Stimulated activated CD8-positive, alpha-beta memory T cell treated with anti-CD3 and anti-CD28 coated beads, Interleukin-2, amount 100 ng/mL, for 48 hours (primary cell): ENCODE measurements at regions not wholly inside any gene's neighbourhood (a gene's known extent, or its start where the extent isn't known, plus 50 kb on each side); places are given as distances from the start of the nearest gene placed in this dataset.
A peak's percentile ranks its signal among the peaks of the same experiment; 100 is the strongest.
"Not testable (repeated sequence)": the region's sequence is repeated elsewhere in the genome, so short reads cannot be mapped to it uniquely, and the experiment has no call there.

Experiments used
- DNase-seq, 2 donors: peaks; one replicate each; pipeline ENCODE4 v3.0.0-alpha.2; 2020; ENCODE audit warnings: low read depth in 2 of 2

DNA sequence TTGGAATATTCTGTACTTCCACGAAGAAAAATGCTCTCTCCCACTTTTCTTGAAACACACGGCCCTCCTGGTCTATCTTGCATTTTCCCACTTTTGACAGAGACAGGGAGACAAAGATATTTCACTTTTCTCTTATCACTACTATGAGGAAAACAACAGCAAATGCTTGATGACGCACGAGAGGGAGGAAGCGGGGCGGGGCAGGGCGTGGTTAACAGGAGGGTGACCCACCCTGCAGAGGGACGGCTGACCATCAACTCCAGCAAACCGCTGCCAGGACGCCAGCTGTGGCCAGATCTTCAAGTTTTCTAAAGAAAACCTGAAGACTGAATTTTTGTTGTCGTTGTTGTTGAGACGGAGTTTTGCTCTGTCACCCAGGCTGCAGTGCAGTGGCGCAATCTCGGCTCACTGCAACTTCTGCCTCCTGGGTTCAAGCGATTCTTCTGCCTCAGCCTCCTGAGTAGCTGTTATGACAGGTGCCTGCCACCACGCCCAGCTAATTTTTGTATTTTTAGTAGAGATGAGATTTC lies 63.8 kb downstream of the NSUN5 start:
- not testable (repeated sequence) for DNase-seq

DNA sequence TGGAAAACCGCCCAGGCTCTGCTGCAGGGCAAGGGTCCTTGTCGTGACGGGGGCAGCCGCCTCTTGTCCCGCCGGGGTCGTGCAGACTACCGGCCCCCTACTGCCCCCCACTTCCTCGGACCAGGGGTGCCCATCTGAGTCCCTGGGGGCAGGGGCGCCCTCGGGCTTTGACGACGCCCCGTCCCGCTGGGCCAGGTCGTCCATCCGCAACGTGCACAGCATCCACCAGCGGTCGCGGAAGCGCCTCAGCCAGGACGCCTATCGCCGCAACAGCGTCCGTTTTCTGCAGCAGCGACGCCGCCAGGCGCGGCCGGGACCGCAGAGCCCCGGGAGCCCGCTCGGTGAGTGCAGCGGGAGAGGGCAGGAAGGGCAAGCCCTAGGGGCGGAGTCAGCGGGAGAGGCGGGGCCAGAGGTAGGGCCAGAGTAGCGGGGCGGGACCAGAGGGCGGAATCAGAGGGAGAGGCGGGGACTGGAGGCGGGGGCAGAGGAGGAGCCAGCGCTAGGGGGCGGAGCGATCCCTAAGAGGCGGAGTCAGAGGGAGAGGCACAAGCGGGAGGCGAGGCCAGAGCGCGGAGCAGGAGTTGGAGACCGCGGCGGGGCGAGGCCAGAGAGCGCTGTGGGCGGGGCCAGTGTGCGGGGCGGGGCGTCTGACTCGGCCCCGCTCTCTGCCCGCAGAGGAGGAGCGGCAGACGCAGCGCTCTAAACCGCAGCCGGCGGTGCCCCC lies 73.5 kb downstream of the NSUN5 start:
- peak; percentile 78 to 87 for DNase-seq

DNA sequence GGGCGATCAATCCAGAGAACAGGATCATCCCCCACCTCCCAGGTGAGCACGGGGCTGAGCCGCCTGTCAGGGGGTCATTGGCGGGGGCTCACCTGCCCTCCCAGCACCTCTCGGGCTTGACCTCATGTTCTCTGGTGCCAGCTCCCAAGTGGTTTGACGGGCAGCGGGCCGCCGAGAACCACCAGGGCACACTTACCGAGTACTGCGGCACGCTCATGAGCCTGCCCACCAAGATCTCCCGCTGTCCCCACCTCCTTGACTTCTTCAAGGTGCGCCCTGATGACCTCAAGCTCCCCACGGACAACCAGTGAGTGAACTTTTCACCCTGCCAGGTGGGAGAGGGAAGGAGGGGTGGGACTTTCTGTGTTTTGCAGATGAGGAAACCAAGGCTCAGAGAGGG lies 82.9 kb downstream of the NSUN5 start:
- DNase-seq, result not testable (repeated sequence)

DNA sequence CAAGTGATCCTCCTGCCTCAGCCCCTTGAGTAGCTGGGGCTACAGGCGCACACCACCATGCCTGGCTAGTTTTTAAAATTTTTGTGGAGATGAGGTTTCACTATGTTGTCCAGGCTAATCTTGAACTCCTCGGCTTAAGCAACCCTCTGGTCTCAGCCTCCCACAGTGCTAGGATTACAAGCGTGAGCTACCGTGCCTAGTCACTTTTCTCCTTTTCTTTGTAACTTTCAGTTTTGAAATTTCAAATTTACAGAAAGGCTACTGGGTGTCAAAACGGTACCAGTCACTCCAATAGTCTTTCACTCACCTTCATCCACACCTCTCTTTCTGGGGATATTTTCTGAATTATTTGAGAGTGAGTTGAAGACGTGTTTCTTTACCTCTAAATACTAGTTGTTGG lies 86.9 kb downstream of the NSUN5 start:
- DNase-seq, result not testable (repeated sequence)

DNA sequence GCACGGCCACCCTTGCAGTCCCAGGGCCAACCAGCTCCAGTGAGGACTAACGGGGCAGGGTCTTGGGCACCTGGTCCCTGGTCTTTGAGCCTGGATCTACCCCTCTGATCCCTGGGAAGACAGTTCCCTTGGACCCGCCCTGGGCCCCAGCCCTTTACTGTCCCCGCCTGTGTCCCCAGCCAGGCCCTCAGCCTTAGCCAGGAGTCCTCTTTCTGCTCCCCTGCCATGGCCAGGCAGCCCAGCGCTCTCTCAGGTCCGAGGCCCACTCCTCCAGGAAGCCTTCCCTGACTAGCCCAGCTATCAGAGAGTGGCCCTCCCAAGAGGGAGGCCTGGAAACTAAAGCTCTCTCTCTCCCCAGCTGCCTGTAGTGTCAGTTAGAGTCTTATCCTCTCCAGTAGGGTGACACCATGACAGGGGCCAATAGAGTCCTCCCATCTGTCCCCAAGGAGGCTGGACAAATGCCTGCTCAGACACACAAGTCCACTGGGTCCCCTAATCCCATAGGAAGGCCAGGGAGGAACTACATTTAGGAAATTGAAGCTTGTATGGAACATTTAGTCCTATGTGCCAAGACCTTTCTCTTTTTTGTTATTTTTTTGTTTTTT lies 87.8 kb downstream of the NSUN5 start:
- not testable (repeated sequence) for DNase-seq

DNA sequence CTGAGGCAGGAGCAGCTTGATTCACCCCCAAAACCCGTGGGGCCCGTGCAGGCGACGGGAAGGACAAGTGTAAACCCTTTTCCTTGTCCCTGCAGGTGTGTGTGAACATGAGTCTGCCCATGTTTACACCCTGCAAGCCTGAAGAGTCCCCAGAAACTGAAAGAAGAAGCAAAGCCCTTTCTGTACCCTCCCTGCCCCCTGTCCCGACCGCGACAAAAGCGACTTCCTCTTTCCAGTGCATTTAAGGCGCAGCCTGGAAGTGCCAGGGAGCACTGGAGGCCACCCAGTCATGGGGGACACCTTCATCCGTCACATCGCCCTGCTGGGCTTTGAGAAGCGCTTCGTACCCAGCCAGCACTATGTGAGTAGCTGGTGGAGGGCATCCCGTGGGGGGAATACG lies 88.3 kb downstream of the NSUN5 start:
- DNase-seq, result not testable (repeated sequence)

DNA sequence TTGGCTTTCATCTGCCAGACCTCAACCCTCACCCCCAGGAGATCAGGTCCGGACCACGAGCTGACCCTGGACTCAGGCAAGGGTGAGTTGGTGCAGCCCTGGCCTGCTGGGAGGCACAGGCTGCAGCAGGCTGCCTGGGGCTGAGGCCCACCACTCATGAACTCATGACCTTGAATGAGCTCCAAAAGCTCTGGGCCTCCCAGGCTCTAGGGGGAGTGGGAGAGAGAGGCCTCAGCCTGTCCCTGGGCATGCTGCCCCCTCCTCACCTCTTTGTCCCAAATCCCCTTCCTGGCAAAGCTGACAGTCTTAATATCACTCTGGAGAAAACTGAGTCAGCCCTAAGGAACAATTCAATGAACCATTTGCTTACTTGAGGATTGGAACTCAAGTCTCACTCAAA lies 89.8 kb downstream of the NSUN5 start:
- not testable (repeated sequence) for DNase-seq

DNA sequence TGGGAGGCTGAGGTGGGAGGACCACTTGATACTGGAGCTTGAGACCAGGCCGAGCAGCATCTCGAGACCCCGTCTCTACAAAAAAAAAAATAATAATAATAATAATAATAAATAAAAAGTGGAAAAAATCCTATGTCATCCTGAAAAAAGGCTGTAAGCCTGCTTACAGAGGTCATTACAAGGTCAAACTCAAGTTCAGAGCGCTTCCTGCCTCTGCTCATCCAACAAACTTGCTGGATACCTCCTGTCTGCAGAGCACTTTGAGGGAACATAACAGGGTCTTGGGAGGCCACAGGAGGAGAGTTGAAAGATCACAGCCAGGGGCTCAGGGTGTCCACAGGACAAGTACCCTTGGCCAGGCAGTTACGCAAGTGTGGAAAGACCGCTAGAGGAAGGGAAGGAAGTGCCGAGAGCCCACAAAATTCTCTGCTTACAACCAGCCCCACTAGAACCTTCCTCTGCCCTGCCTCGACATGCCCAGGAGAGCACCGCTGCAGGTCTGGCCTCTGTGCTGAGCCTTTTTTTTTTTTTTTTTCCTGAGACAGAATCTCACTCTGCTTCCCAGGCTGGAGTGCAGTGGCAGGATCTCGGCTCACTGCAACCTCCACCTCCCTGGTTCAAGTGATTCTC lies 92.5 kb downstream of the NSUN5 start:
- DNase-seq, result not testable (repeated sequence)

DNA sequence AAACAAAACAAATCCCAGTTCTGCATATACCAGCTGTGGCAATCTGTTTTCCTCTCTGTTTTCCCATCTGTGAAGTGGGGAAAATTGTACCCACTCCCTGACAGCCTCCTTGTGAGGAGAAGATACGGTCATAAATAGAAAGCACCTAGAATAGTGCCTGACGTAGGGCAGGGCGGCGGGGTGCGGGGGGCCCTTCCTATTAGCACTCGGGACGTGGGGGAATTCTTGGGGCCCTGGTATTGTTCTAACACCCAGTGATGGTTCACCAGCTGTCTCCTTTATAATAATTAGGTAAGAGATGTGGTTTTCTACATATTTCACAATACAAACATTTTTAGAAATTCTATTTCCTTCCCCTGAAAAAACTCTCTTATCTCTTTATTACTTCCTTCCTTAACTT lies 93.4 kb downstream of the NSUN5 start:
- DNase-seq, result not testable (repeated sequence)

DNA sequence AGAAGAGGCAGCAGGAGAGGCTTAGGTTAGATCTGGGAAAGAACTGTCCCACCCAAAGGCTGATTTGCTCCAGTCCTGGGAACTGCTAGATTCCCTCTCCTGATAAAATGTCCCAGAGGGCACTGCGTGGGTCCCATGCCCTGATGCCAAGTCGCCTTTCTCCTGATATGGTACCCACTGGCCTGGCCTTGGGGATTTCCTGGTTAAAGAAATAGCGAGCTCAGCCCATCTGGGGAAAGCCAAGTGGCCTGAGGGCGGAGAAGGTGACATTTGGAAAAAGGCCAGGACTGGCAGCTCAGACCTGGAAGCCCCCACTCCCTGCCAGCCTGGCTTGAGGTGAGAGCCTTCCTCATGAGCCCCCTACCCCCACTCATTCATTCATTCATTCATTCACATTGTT lies 94.2 kb downstream of the NSUN5 start:
- DNase-seq, result not testable (repeated sequence)

DNA sequence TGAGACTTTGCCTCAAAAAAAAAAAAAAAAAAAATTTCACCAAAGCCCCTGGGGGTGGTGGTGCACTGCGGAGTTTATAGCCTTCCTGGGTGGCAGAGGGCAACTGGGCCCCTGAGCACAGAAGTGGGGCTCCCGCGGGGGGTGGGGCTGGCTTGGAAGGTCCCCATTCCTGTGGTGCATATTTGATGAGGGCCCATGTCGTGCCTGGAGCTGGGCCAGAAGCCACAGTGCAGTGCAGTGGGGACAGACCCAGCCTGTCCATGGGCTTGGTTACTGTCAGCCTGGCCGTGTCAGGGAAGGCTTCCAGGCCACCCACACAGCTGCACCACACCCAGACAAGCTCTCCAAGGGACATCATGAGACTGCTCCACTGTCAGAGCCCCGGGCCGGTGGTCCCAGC lies 95.5 kb downstream of the NSUN5 start:
- not testable (repeated sequence) for DNase-seq

DNA sequence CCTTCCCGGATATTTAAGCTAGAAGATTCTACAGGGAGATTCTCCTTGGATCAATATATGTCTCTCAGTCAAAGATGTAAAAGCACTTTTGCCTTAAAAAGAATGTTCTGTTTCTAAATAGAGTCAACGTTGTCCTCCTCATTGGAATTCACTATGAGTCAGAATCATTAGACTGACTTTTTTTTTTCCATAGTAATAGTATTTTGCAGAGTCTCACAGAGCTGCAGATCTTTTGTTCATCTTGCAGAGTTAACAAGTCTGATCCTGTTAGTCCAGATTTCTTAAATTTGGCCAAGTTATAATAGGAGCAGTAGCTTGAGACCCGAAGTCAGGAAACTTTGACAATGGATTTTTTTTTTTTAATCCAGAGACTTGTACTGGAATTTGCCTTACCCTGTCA lies 103.0 kb downstream of the NSUN5 start:
- DNase-seq, result not testable (repeated sequence)

DNA sequence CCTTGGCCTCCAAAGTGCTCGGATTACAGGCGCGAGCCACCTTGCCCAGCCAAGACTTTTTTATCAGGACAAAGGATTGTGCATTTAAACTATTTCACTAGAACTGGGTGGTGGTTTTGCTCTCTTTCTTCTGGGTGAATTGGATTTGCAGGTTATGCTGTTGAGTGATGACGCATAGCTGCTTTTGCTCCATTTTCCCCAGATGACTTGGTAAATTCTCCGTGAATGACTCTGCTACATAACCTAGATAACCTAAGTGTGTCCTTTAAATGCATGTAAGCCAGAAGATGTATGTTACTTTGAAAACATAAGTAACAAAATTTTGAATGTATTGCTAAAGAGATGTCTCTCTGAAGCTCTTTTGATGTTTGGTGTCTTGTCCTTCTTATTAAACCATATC lies 103.7 kb downstream of the NSUN5 start:
- DNase-seq, result not testable (repeated sequence)

DNA sequence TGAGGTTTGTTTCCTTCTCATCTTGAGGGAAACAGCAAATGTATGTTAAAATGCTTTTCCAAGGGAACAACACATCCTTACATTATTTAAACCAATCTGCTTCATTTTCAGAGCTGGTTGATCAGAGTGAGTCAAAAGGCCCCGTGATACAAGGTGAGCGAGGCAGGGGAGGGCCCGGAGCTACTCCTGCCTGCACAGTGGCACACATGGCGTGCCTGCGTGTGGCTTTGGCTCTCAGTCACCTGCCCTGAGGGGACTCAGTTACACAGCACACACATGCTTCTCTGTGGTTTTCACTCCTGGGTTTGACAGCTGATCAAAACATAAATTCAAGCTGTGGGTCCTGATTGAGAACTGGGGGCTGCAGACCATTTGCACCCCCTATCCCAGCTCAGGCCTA lies 105.3 kb downstream of the NSUN5 start:
- DNase-seq, result not testable (repeated sequence)

DNA sequence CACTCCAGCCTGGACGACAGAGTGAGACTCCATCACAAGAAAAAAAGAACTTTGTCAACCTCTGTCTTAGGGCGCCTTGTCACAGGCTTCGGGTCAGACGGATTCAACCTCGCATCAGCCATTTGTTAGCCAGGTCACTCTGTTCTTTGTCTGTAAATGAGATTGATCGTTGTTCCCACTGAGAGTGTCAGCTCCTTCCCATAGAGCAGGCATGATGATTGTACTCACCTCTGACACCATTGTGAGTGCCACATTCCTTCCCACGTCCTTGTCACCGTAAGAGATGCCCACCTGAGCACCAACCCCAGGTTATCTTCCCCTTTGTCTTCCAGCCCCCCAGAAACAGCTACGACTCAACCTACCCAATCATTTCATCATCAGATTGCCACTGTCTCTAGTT lies 107.4 kb downstream of the NSUN5 start:
- DNase-seq, result not testable (repeated sequence)

DNA sequence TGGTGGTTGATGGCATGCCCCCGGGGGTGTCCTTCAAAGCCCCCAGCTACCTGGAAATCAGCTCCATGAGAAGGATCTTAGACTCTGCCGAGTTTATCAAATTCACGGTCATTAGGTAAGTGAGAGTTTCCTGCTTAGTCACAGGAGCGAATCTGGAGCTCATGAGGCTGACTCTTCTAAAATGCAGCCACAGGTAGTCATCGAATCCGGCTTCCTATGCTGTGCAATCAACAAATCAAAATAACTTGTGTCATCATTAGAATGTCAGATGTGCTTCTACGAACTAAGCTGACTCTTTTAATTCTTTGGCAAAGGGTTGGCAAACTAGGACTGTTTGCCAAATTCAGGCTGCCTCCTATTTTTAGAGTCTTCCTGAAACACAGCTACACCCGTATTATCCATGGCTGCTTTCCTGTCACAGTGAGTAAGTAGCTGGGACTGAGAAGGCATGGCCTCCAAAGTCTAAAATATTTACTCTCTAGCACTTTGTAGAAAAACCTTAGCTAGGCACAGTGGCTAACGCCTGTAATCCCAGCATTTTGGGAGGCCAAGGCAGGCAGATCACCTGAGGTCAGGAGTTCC lies 108.0 kb downstream of the NSUN5 start:
- DNase-seq, result not testable (repeated sequence)

DNA sequence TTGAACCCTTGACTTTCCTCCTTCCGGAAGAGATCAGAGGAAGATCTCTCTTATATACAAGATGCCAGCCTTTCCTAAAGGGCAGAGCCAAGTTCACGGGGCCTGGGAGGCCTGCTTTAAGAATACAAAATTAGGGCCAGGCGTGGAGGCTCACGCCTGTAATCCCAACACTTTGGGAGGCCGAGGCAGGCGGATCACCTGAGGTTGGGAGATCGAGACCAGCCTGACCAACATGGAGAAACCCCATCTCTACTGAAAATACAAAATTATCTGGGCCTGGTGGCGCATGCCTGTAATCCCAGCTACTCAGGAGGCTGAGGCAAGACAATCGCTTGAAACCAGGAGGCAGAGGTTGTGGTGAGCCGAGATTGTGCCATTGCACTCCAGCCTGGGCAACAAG lies 108.2 kb upstream of the SPDYE9 start:
- DNase-seq, result not testable (repeated sequence)

DNA sequence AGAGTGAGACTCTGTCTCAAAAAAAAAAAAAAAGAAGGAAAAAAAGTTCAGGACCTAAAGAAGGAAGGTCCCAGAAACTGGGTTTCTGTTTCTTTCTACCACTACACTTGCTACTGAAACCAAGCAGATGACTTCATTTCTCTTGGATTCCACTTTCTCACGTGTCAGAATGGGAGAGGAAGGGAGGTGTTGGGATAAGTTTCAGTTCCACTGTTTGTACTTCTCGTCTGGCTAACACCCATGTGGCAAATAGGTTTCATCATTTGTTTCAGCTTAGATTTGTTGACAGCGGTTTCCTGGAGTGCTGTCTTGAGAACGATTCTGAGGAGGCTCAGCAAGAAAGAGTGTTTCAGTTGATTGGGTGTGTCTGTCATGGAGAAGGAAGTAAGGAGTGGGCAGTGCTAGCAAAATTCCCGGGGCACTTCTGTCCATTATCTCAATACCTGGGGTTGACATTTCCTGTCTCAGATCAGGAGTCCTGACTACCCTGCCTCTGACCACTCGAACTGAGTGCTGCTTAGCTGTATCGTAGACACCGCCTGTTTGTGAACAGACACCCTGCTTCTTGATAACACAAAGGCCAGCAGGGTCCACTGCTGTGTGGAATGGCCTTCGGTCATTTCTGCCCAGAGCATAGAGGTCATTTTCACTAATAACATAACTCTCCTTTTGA lies 104.8 kb upstream of the SPDYE9 start:
- not testable (repeated sequence) for DNase-seq

DNA sequence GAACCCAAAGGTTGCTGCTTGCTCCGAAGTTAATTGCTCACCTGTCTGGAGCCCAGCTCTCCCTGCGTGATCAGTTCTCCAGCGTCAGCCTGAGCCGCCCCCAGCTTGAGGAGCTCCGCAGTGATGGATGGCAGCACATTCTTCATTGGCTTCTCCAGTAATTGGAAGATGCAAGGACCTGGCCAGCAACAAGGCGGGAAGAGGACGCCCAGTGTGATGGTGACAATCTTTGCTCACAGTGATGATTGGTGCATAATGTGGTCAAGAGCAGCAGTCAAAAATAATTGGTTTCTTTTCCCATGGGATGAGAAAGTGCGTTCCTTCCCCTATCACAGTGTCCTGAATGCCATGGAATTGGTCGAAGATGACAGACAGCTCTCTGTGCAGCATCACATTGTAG lies 102.4 kb upstream of the SPDYE9 start:
- not testable (repeated sequence) for DNase-seq

DNA sequence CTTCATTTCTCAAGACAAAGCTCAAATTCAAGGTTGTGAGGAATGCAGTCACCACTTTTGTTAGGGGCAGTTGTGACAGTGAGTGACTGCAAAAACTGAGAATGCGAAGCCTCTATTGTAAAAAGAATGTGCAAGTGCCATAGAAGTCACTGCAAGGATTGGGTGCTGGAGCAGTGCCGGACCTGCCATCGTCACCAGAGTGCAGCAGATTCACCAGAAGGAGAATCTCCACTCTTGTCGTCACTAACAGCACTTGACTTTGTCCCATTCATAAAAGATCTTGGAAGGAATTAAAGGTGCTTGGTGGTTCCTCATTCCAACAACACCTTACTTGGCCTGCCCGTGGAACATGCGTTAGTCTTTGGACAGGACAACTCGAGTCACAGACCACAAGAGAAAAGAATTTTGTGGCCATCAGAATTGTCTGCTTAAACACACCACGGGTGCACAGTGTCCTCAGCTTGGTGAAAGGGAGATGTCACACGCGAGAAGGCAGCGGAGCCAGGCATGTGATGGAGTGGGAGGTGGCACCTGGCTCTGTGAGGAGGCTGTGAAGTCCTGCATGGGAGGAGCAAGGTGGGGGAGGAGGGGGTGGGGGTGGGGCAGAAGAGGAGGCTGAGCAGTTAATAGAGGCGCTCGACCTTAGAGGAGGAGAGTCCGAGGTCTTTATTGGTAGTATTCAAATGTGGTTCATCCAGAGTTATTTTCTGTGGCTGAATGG lies 100.9 kb upstream of the SPDYE9 start:
- not testable (repeated sequence) for DNase-seq

DNA sequence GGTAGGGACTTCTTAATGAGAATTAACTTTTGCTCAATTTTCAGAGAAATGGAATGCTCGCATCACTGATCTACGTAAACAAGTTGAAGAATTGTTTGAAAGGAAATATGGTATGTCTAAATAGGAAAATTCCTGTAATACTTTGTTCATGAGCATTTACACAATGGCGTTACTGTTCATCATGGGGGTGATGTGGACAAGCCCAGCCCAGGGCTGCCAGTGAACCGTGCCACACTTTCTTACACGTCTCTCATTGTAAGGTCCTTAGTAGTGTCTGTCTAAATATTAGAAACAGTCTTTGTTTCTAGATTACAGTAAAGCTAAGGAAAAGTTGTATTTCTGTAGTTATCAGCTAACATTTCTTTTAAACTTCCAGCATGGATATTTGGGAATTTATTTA lies 91.0 kb upstream of the SPDYE9 start:
- DNase-seq, result not testable (repeated sequence)
